ENCODE measurements at regions not wholly inside any gene's neighbourhood (a gene's known extent, or its start where the extent isn't known, plus 50 kb on each side); places are given as distances from the start of the nearest gene placed in this dataset.

DNA sequence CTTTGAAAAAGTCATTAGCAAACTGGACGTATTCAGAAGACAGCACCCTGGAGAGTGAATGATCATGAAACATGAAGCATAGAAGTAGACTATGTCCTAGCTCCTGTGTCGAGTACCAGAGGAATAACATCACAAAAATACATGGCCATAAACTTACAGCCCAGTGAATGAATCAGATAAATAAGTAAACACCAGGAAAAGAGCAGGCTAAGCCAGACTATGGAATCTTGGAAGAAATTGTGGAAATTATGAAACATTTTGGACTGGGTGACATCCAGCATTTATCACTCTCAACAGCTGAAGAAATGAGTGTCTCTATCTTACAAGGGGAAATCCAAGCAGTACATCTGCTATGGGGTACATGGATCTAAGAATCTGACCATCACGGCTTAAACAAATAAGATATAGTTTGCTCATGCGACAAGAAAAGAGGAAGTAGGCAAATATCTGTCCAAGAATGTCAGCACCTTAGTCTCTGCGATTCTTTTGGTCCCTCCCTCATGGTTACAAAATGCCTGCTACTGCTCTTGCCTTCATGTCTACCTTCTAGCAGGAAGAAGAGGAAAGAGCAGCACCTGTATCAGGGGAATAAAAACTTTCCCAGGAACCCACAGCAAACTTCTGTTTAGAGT lies 481.5 kb downstream of the BCOR start:
- TF ChIP-seq, protein P1, sequence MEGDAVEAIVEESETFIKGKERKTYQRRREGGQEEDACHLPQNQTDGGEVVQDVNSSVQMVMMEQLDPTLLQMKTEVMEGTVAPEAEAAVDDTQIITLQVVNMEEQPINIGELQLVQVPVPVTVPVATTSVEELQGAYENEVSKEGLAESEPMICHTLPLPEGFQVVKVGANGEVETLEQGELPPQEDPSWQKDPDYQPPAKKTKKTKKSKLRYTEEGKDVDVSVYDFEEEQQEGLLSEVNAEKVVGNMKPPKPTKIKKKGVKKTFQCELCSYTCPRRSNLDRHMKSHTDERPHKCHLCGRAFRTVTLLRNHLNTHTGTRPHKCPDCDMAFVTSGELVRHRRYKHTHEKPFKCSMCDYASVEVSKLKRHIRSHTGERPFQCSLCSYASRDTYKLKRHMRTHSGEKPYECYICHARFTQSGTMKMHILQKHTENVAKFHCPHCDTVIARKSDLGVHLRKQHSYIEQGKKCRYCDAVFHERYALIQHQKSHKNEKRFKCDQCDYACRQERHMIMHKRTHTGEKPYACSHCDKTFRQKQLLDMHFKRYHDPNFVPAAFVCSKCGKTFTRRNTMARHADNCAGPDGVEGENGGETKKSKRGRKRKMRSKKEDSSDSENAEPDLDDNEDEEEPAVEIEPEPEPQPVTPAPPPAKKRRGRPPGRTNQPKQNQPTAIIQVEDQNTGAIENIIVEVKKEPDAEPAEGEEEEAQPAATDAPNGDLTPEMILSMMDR (optimal IDR thresholded peaks at IDR 0.05 in 1 of 3, IDR thresholded peaks at IDR 0.05 in 1 of 3, conservative IDR thresholded peaks at IDR 0.05 in 1 of 3; ENCODE audit: extremely low read depth in 1 of 3, insufficient read depth in 2 of 3, low read length in 3 of 3), result no peak
- no peak for TF ChIP-seq EZH2 (IDR thresholded peaks at IDR 0.05; ENCODE audit: low read length)

Measured in keratinocyte (primary cell).